ENCODE measurements at regions not wholly inside any gene's neighbourhood (a gene's known extent, or its start where the extent isn't known, plus 50 kb on each side); places are given as distances from the start of the nearest gene placed in this dataset.

DNA sequence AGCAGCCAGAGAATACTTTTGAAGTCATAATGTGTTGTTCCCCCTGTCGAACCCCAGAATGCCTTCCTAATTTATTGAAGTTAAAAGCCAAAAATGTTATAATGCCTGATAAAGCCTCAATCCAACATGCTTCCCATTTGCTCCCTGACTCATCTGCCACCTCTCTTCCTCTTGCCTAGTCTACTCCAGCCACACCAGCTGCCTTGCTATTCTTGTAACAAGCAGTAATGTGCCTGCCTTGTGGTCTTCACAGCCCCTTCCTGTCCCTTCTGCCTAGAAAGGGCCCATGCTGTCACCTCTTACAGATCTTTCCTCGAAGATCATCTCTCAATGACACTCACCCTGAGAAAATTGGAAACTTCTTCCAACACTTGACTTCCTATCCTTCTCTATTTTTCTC, 231.6 kb upstream of the CDH2 start:
- no peak for DNase-seq
- ChIA-PET CTCF (no interaction called here), POLR2A (no interaction called here)
- Mint-ChIP-seq H3K4me3 (no peak overlapping the region), H3K9me3 (peaks cover 8% of the 10 kb centered on the region), H3K27me3 (no peaks in the 10 kb centered on the region), H3K36me3 (ENCODE audit: low read depth) (no peaks in the 10 kb centered on the region), H3K4me1 (no peaks in the 10 kb centered on the region), H3K27ac (no peak overlapping the region)
- no peak for ATAC-seq (ENCODE audit: low read depth)
- intact Hi-C loops (cut with micrococcal nuclease): no loop called here
- TF ChIP-seq, protein P1, sequence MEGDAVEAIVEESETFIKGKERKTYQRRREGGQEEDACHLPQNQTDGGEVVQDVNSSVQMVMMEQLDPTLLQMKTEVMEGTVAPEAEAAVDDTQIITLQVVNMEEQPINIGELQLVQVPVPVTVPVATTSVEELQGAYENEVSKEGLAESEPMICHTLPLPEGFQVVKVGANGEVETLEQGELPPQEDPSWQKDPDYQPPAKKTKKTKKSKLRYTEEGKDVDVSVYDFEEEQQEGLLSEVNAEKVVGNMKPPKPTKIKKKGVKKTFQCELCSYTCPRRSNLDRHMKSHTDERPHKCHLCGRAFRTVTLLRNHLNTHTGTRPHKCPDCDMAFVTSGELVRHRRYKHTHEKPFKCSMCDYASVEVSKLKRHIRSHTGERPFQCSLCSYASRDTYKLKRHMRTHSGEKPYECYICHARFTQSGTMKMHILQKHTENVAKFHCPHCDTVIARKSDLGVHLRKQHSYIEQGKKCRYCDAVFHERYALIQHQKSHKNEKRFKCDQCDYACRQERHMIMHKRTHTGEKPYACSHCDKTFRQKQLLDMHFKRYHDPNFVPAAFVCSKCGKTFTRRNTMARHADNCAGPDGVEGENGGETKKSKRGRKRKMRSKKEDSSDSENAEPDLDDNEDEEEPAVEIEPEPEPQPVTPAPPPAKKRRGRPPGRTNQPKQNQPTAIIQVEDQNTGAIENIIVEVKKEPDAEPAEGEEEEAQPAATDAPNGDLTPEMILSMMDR (IDR thresholded peaks at IDR 0.05): no peak

DNA sequence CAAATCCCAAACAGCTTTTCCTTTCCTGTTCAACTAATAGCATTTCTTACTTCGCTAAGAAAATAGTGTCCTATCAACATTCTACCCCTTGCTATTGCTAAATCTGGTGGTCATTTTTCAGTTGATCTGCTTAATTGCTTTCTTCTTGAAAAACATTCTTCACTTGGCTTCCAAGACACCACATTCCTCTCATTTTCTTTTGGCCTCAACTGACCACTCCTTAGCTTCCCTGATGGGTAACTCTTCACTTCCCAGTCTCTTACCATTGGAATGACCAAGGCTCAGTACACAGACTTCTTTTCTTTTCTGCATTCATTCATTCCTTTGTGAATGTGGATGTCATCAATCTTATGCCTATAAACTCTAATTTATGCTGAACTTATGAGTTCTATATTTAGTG, 230.8 kb upstream of the CDH2 start:
- Mint-ChIP-seq H3K27ac (no peak overlapping the region), H3K4me3 (no peak overlapping the region), H3K9me3 (peaks cover 6% of the 10 kb centered on the region), H3K27me3 (no peaks in the 10 kb centered on the region), H3K4me1 (no peaks in the 10 kb centered on the region), H3K36me3 (ENCODE audit: low read depth) (no peaks in the 10 kb centered on the region)
- ChIA-PET CTCF (no interaction called here), POLR2A (no interaction called here)
- DNase-seq (no peak), ATAC-seq (ENCODE audit: low read depth) (no peak)
- TF ChIP-seq, protein P1 (IDR thresholded peaks at IDR 0.05): no peak
- intact Hi-C loops (cut with micrococcal nuclease): no loop called here

DNA sequence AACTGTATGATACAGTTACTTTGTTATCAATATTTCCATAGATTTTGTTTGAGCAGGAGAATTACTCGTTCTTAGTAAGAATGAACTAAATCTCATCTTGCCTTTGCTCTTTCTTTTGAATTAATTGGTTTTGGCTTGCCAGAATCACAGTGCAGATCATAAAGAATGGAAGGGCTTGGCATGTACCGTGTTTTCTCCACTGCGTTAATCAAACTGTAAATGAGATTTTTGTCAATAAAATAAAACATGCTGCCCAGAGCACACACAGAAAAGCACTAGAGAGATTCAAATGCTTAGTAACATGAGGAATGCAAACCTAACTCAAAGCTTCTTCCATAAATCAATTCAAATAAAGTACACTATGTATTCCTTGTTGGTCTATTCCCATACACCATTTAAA, 229.6 kb upstream of the CDH2 start:
- CTCF ChIA-PET: no interaction called here
- Mint-ChIP-seq H3K36me3 (ENCODE audit: low read depth) (no peaks in the 10 kb centered on the region), H3K4me1 (no peaks in the 10 kb centered on the region), H3K27ac (no peak overlapping the region), H3K27me3 (no peaks in the 10 kb centered on the region), H3K4me3 (no peak overlapping the region), H3K9me3 (peaks cover 3% of the 10 kb centered on the region)
- ATAC-seq (ENCODE audit: low read depth) (no peak), DNase-seq (no peak)
- intact Hi-C loops (cut with micrococcal nuclease): no loop called here
- TF ChIP-seq, protein P1 (IDR thresholded peaks at IDR 0.05): no peak
- POLR2A ChIA-PET: no interaction called here

DNA sequence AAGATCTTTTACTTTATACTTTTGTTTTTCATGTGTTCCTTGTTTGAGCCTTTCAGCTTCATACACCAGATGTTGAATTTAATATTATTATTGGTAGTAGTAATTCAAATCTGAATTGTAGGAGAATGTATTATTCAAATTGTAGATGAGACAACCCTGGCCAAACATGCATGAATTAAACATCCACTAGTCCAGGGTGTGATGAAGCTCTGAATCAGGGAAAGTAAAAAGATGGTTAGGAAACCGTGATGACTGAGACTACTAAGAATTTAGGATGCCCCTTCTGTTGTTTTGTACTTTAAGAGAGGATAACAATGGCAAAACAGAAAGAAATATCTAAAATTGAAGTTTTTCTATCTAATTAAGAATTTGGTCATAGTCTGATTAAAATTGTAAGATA, 227.8 kb upstream of the CDH2 start:
- CTCF ChIA-PET: no interaction called here

DNA sequence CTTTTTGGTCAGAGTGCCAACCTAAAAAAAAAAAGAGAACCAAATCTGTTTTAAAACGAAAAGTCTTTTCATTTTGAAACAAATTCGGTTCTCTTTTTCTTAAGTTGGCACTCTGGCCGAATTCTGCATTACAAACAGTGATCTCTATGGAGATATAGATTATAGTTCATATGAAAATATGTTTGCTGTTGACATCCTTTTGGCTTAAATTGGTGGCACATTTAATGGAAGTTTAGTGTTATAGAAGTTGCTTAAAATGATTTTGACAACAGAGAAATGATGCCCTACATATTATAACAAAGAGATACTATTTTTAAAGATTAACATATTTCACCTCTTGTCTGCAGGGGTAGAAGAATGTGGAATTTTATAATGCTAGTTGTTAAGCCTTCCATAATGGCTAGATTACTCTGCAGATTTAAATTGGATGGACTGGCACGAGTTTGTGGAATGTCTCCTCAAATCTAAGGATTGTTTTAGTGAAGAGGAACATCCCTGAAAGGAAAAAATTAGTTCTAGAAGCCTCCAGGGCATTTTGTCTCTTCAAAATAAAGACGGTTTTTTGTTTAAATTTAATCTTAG, 222.9 kb upstream of the CDH2 start:
- H3K36me3 Mint-ChIP-seq (ENCODE audit: low read depth): no peaks in the 10 kb centered on the region

More for the DNA sequence above, 227.8 kb upstream of the CDH2 start:
- Mint-ChIP-seq H3K36me3 (ENCODE audit: low read depth) (no peaks in the 10 kb centered on the region), H3K9me3 (no peaks in the 10 kb centered on the region), H3K27ac (no peak overlapping the region), H3K27me3 (no peaks in the 10 kb centered on the region), H3K4me1 (no peaks in the 10 kb centered on the region), H3K4me3 (no peak overlapping the region)
- ATAC-seq (ENCODE audit: low read depth): no peak
- no peak for DNase-seq
- TF ChIP-seq, protein P1 (IDR thresholded peaks at IDR 0.05): no peak
- POLR2A ChIA-PET: no interaction called here
- intact Hi-C loops (cut with micrococcal nuclease): no loop called here

More for the DNA sequence above, 222.9 kb upstream of the CDH2 start:
- H3K4me1 Mint-ChIP-seq: no peaks in the 10 kb centered on the region
- ChIA-PET POLR2A (no interaction called here), CTCF (no interaction called here)
- intact Hi-C loops (cut with micrococcal nuclease): no loop called here
- DNase-seq (no peak), ATAC-seq (ENCODE audit: low read depth) (no peak)
- H3K4me3 Mint-ChIP-seq: no peak overlapping the region
- no peaks in the 10 kb centered on the region for H3K27me3 Mint-ChIP-seq
- TF ChIP-seq, protein P1 (IDR thresholded peaks at IDR 0.05): no peak
- H3K27ac Mint-ChIP-seq: no peak overlapping the region
- H3K9me3 Mint-ChIP-seq: peaks cover 3% of the 10 kb centered on the region
